DMS153 treated with DMSO at 0.1 percent for 48 hours (cell line): ENCODE measurements at regions not wholly inside any gene's neighbourhood (a gene's known extent, or its start where the extent isn't known, plus 50 kb on each side); places are given as distances from the start of the nearest gene placed in this dataset.
"Not testable (repeated sequence)": the region's sequence is repeated elsewhere in the genome, so short reads cannot be mapped to it uniquely, and the experiment has no call there.

ENCODE experiments used
- DNase-seq: peaks from one replicate; lab custom pipeline; 2025; ENCODE audit not compliant: unreplicated experiment; lab: John Stamatoyannopoulos, UW

- DNase-seq: no peak
Observed at GRCh38 chr3:30458376-30459171, 147.8 kb upstream of the TGFBR2 start.

- no peak for DNase-seq
Observed at GRCh38 chr3:30461311-30461710, 145.1 kb upstream of the TGFBR2 start.

- no peak for DNase-seq
Observed at GRCh38 chr3:30462721-30463470, 143.5 kb upstream of the TGFBR2 start.

- DNase-seq: no peak
Observed at GRCh38 chr3:30464381-30464780, 142.0 kb upstream of the TGFBR2 start.

- no peak for DNase-seq
Observed at GRCh38 chr3:30465454-30465853, 140.9 kb upstream of the TGFBR2 start.

- no peak for DNase-seq
Observed at GRCh38 chr3:30467596-30468238, 138.7 kb upstream of the TGFBR2 start.

- DNase-seq: no peak
Observed at GRCh38 chr3:30469133-30469532, 137.3 kb upstream of the TGFBR2 start.

GRCh38 chr3:30470496-30470895 lies 135.9 kb upstream of the TGFBR2 start:
- DNase-seq: no peak

- DNase-seq: no peak
Observed at GRCh38 chr3:30471066-30471465, 135.3 kb upstream of the TGFBR2 start.

GRCh38 chr3:30471796-30472489 lies 134.5 kb upstream of the TGFBR2 start:
- no peak for DNase-seq

- no peak for DNase-seq
Observed at GRCh38 chr3:30473374-30474051, 132.9 kb upstream of the TGFBR2 start.

GRCh38 chr3:30474371-30474770 lies 132.0 kb upstream of the TGFBR2 start:
- DNase-seq: no peak

- no peak for DNase-seq
Observed at GRCh38 chr3:30475038-30475808, 131.2 kb upstream of the TGFBR2 start.

- DNase-seq: no peak
Observed at GRCh38 chr3:30475809-30476178, 130.6 kb upstream of the TGFBR2 start.

GRCh38 chr3:30476368-30477084 lies 129.9 kb upstream of the TGFBR2 start:
- peak; percentile 6 for DNase-seq

- no peak for DNase-seq
Observed at GRCh38 chr3:30477149-30477921, 129.1 kb upstream of the TGFBR2 start.

- DNase-seq: not testable (repeated sequence)
Observed at GRCh38 chr3:30479737-30480136, 126.7 kb upstream of the TGFBR2 start.

GRCh38 chr3:30480156-30480555 lies 126.2 kb upstream of the TGFBR2 start:
- DNase-seq: not testable (repeated sequence)

- no peak for DNase-seq
Observed at GRCh38 chr3:30480587-30480986, 125.8 kb upstream of the TGFBR2 start.
